ENCODE measurements at regions not wholly inside any gene's neighbourhood (a gene's known extent, or its start where the extent isn't known, plus 50 kb on each side); places are given as distances from the start of the nearest gene placed in this dataset.

DNA sequence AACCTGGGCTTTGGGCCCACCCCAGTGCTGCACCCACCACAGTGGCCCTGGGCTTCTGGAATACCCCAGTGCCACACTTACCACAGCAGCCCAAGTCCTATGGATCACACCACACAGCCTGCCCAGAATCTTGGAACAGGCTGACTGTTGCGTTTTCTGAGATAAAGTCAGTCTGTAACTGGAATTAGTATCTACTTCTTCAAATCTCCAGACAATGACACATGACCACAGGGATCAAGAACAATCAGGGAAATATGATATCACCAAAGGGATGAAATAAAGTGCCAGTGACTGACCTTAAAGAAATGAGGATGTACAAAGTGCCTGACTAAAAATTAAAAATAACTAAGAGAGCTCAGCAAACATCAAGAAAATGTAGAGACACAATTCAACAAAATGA is 239.7 kb upstream of the PLD5 start:
- Histone ChIP-seq H3K79me1 (ENCODE audit: low read depth, low read length) (no peaks in the 10 kb centered on the region), H2AFZ (ENCODE audit: low read length) (no peak overlapping the region), H3K9me3 (ENCODE audit: insufficient read depth in 2 of 2, low read depth in 1 of 2, low read length in 1 of 2) (no peaks in the 10 kb centered on the region), H3K27me3 (replicated peaks in 1 of 4; ENCODE audit: control insufficient read depth in 3 of 4, extremely low read depth in 1 of 4, insufficient read depth in 3 of 4, low read length in 3 of 4) (no peaks in the 10 kb centered on the region), H3K4me2 (ENCODE audit: insufficient read depth in 1 of 2, low read depth in 2 of 2, low read length in 2 of 2) (no peak overlapping the region), H3K9ac (replicated peaks in 1 of 4; ENCODE audit: extremely low read depth in 1 of 4, low read depth in 3 of 4, low read length in 3 of 4) (no peak overlapping the region), H3K79me2 (ENCODE audit: control insufficient read depth in 1 of 2, insufficient read depth in 2 of 2, low read length in 2 of 2) (no peaks in the 10 kb centered on the region), H3K14ac (ENCODE audit: insufficient read length) (no peak overlapping the region), H2BK12ac (ENCODE audit: low read depth, low read length) (no peak overlapping the region), H2BK120ac (replicated peaks; ENCODE audit: low read depth, low read length) (no peak overlapping the region), H3K18ac (ENCODE audit: extremely low read depth, low read length) (no peak overlapping the region), H2BK15ac (ENCODE audit: low read length) (no peak overlapping the region), H4K91ac (replicated peaks; ENCODE audit: insufficient read length, low read length) (no peak overlapping the region), H4K5ac (ENCODE audit: insufficient read length, low read depth, low read length) (no peak overlapping the region), H3K23ac (ENCODE audit: insufficient read length) (no peak overlapping the region), H4K8ac (ENCODE audit: extremely low read depth, insufficient read depth, low read length) (no peak overlapping the region; the same call in 1 of the 2 replicates), H2BK5ac (ENCODE audit: low read depth, low read length) (no peak overlapping the region), H3K4me3 (ENCODE audit: extremely low read depth in 1 of 4, insufficient read depth in 2 of 4, low read depth in 3 of 4, low read length in 4 of 4) (no peak overlapping the region), H4K20me1 (replicated peaks in 1 of 2; ENCODE audit: control insufficient read depth in 1 of 2, insufficient read depth in 2 of 2, low read length in 2 of 2) (no peaks in the 10 kb centered on the region), H3K36me3 (ENCODE audit: control insufficient read depth in 2 of 4, insufficient read depth in 4 of 4, low read length in 3 of 4) (no peaks in the 10 kb centered on the region), H2AK5ac (ENCODE audit: low read depth, low read length) (no peak overlapping the region), H2BK20ac (ENCODE audit: low read length) (no peak overlapping the region), H3K27ac (ENCODE audit: low read depth, low read length) (no peak overlapping the region), H3K4ac (replicated peaks; ENCODE audit: insufficient read length, low read depth, low read length) (no peak overlapping the region), H3K23me2 (ENCODE audit: low read depth, low read length) (no peaks in the 10 kb centered on the region), H3K56ac (replicated peaks; ENCODE audit: insufficient read length, low read depth, low read length) (no peak overlapping the region), H3K4me1 (replicated peaks in 1 of 4; ENCODE audit: control insufficient read depth in 3 of 4, insufficient read depth in 4 of 4, low read length in 3 of 4) (no peaks in the 10 kb centered on the region)
- 94% methylated on average over 1 of the region's 1 CpG; no CpG with 5 or more reads in 1 of the 2 experiments for whole genome bisulfite sequencing, 2 experiments (ENCODE audit: extremely low coverage in 1 of 2, insufficient coverage in 1 of 2, insufficient read length in 1 of 2, insufficient replicate concordance in 2 of 2, low coverage in 1 of 2, low lambda C conversion rate in 2 of 2, missing lambda C conversion rate in 1 of 2)
- CTCF ChIA-PET (ENCODE audit: partially characterized antibody): no interaction called here
- DNase-seq (ENCODE audit: low read depth in 1 of 2, low spot score in 2 of 2) (no peak), FAIRE-seq (no peak)
- POLR2A ChIA-PET (ENCODE audit: partially characterized antibody): no interaction called here
- no peak for TF ChIP-seq MAFK (IDR thresholded peaks at IDR 0.05; ENCODE audit: low read depth, low read length)
- TF ChIP-seq SP1 (IDR thresholded peaks at IDR 0.05; ENCODE audit: low read depth, low read length): no peak
- no peak for TF ChIP-seq TEAD4 (IDR thresholded peaks at IDR 0.05; ENCODE audit: low read depth, low read length)
- TF ChIP-seq SIX5 (IDR thresholded peaks at IDR 0.05; ENCODE audit: low read depth, low read length): no peak
- no peak for TF ChIP-seq SIRT6 (IDR thresholded peaks at IDR 0.05; ENCODE audit: low read length)
- TF ChIP-seq, protein P1, sequence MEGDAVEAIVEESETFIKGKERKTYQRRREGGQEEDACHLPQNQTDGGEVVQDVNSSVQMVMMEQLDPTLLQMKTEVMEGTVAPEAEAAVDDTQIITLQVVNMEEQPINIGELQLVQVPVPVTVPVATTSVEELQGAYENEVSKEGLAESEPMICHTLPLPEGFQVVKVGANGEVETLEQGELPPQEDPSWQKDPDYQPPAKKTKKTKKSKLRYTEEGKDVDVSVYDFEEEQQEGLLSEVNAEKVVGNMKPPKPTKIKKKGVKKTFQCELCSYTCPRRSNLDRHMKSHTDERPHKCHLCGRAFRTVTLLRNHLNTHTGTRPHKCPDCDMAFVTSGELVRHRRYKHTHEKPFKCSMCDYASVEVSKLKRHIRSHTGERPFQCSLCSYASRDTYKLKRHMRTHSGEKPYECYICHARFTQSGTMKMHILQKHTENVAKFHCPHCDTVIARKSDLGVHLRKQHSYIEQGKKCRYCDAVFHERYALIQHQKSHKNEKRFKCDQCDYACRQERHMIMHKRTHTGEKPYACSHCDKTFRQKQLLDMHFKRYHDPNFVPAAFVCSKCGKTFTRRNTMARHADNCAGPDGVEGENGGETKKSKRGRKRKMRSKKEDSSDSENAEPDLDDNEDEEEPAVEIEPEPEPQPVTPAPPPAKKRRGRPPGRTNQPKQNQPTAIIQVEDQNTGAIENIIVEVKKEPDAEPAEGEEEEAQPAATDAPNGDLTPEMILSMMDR (IDR thresholded peaks at IDR 0.05; ENCODE audit: control extremely low read depth in 1 of 3, insufficient read depth in 1 of 3, low read depth in 1 of 3, low read length in 3 of 3): no peak
- TF ChIP-seq RNF2 (IDR thresholded peaks at IDR 0.05; ENCODE audit: borderline replicate concordance, low read depth, low read length, missing control alignments, poor library complexity, severe bottlenecking): no peak
- TF ChIP-seq HDAC6 (IDR thresholded peaks at IDR 0.05; ENCODE audit: low read depth, low read length): no peak
- TF ChIP-seq, protein P2, sequence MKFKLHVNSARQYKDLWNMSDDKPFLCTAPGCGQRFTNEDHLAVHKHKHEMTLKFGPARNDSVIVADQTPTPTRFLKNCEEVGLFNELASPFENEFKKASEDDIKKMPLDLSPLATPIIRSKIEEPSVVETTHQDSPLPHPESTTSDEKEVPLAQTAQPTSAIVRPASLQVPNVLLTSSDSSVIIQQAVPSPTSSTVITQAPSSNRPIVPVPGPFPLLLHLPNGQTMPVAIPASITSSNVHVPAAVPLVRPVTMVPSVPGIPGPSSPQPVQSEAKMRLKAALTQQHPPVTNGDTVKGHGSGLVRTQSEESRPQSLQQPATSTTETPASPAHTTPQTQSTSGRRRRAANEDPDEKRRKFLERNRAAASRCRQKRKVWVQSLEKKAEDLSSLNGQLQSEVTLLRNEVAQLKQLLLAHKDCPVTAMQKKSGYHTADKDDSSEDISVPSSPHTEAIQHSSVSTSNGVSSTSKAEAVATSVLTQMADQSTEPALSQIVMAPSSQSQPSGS (IDR thresholded peaks at IDR 0.05; ENCODE audit: low read length): no peak
- TF ChIP-seq KDM1A (IDR thresholded peaks at IDR 0.05; ENCODE audit: borderline replicate concordance, low read length): no peak
